Pancreas (tissue), 10 donors: ENCODE measurements at regions not wholly inside any gene's neighbourhood (a gene's known extent, or its start where the extent isn't known, plus 50 kb on each side); places are given as distances from the start of the nearest gene placed in this dataset.

ENCODE experiments used
- ATAC-seq, 4 donors: fragments of 200-7000 bp; cut with Tn5 transposase; one replicate each; pipeline versions ENCODE4 v1.8.0 to v1.9.1; 2020; ENCODE audit warnings: mild to moderate bottlenecking in 4 of 4, moderate library complexity in 4 of 4
- DNase-seq, 6 donors: peaks; one replicate each; pipeline ENCODE4 v3.0.0-alpha.2; 2020
- FAIRE-seq: peaks from 2 replicates; lab custom pipeline; 2012; peaks lifted over from hg19 to GRCh38; lab: Jason Lieb, UNC
- H3K27ac ChIP-seq, 4 donors: fragments of 200-600 bp; sonication (generic); 1 replicate in 3 of 4; 2 replicates in 1 of 4; pipeline versions ENCODE4 v1.5.0 to v1.8.0; 2020
- H3K27me3 ChIP-seq, 4 donors: fragments of 200-600 bp; one replicate each; pipeline ENCODE4 v1.8.0; 2021
- H3K36me3 ChIP-seq, 3 donors: fragments of 200-600 bp; sonication (generic) in 1 of 3; one replicate each; pipeline versions ENCODE4 v1.5.0 to v1.8.0; 2020 to 2021
- H3K4me1 ChIP-seq, 3 donors: fragments of 200-600 bp; one replicate each; pipeline ENCODE4 v1.8.0; 2021
- H3K4me3 ChIP-seq, 4 donors: fragments of 200-600 bp; sonication (generic) in 2 of 4; one replicate each; pipeline versions ENCODE4 v1.5.0 to v1.8.0; 2020 to 2021
- H3K9me3 ChIP-seq, 4 donors: fragments of 200-600 bp; one replicate each; pipeline ENCODE4 v1.8.0; 2021
- WGBS, 2 donors: extraction: QIAGEN DNeasy Blood & Tissue Kit; methylation state at CpG; one replicate each; pipeline ENCODE4 v1.1.7; 2013; 5-methylcytosine and 5-hydroxymethylcytosine counted together
- intact Hi-C, 3 donors: fragments of 100-400 bp; cut with DNase I; formaldehyde crosslinking; loops; one replicate each; pipeline versions ENCODE4 v1.11.1 to v1.14.2; 2022
- TF ChIP-seq, protein P1 (sequence below), 4 donors: fragments of 200-600 bp; sonication (generic) in 3 of 4; IDR thresholded peaks; one replicate each; pipeline versions ENCODE4 v1.5.0 to v1.8.0; 2021; ENCODE audit warnings: antibody characterized with exemption in 4 of 4
- donor health status: healthy with polysubstance abuse.
- donor health status: DM: no; HTN: no; CAD: no; lungs with moderate emphysema.
- donor health status: DM: no; HTN: no; CAD: no.
- donor health status: control.
- donor health status: control.
- donor health status: Bipolar disorder and iron deficiency.
- donor health status: DM: yes; HTN: yes; CAD: no.
- donor health status: DM: no; HTN: no; CAD: no.
- donor health status: DM: no; HTN: no; CAD: no.
- donor health status: DM: yes; HTN: yes; CAD: no.

- TF ChIP-seq, protein P1, sequence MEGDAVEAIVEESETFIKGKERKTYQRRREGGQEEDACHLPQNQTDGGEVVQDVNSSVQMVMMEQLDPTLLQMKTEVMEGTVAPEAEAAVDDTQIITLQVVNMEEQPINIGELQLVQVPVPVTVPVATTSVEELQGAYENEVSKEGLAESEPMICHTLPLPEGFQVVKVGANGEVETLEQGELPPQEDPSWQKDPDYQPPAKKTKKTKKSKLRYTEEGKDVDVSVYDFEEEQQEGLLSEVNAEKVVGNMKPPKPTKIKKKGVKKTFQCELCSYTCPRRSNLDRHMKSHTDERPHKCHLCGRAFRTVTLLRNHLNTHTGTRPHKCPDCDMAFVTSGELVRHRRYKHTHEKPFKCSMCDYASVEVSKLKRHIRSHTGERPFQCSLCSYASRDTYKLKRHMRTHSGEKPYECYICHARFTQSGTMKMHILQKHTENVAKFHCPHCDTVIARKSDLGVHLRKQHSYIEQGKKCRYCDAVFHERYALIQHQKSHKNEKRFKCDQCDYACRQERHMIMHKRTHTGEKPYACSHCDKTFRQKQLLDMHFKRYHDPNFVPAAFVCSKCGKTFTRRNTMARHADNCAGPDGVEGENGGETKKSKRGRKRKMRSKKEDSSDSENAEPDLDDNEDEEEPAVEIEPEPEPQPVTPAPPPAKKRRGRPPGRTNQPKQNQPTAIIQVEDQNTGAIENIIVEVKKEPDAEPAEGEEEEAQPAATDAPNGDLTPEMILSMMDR (IDR thresholded peaks at IDR 0.05), result no peak
- peaks cover 0 to 12% (median 0%) of the 10 kb centered on the region in 3 donors for H3K4me1 ChIP-seq
- H3K27ac ChIP-seq, result no peak overlapping the region
- WGBS, 2 donors, result 16 to 17% methylated on average over 17 of the region's 17 CpGs
- no peaks in the 10 kb centered on the region for H3K9me3 ChIP-seq
- intact Hi-C loops, result no loop called here
- no peaks in the 10 kb centered on the region for H3K36me3 ChIP-seq
- DNase-seq (no peak), FAIRE-seq (no peak), ATAC-seq (peak in 3 of 4 donors; percentile 37 to 66 (median 40))
- no peaks in the 10 kb centered on the region for H3K27me3 ChIP-seq
- H3K4me3 ChIP-seq, result no peak overlapping the region
These were observed 184.2 kb downstream of the ETS2 start for GRCh38 chr21:38989745-38990423.

DNA sequence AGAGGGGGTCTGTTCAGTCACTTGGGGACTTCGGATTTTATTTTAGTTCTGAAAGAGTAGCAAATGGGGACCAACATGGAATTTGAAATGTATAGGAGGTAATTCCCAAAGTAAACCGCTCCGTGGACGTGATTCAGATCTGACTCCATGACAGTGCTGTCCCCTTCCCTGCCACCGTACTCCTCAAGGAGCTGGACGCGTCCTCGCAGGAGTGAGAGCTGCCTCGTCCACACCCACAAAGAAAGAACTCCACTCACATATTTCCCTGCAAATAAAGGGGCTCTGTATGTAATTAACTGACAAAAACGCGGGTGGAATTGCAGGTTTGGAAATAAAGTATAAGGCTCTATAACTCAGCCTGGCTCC is 183.6 kb downstream of the ETS2 start:
- no peak for FAIRE-seq
- no peaks in the 10 kb centered on the region for H3K36me3 ChIP-seq
- 38 to 54% methylated on average over 11 of the region's 11 CpGs for WGBS, 2 donors
- H3K27me3 ChIP-seq, result no peaks in the 10 kb centered on the region
- TF ChIP-seq, protein P1 (IDR thresholded peaks at IDR 0.05), result no peak
- H3K4me3 ChIP-seq, result no peak overlapping the region
- no peaks in the 10 kb centered on the region for H3K9me3 ChIP-seq
- intact Hi-C loops, result no loop called here
- H3K4me1 ChIP-seq, result peaks cover 0 to 12% (median 0%) of the 10 kb centered on the region in 3 donors
- no peak overlapping the region for H3K27ac ChIP-seq
- DNase-seq, result no peak
- no peak for ATAC-seq

DNA sequence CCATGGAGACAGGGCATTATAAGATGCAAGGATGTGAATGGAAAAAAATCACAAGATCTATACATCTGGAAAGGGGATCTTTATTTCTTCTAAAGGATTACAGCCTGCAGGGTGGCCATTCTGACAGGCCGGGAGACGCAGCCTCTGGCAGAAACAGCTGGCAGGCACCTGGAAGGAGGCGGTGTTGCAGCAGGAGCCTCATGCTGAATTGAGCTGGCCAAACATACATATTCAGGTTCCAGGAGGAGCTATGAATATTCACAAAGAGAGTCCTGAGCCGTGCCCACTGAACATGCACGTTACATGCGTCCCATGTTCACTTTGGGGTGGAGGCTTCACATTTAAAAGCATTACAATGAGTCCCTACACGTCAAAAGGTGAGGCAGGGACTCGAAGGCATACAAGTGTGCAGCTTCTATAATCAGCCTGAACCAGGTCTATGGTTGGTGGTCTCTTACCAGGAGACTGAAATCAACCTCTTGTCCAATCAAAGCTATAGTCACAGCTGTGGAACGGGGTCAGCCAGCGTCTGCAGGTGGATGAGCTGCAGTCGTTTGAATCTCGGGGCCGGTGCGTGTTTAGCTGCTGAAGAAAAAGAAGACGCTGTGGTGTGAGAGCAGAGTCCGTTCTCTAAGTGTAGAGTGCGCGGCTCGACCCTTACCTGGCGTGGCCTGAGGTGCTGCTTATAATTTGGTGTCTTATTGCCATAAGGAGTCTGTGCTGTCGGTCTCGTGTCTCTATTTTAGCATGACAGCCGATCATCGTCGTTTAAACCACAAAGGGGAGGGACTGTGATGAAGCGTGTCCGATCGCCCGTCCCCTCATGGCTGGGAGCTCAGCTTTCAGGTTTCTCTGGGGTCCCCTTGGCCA is 183.0 kb downstream of the ETS2 start:
- no peaks in the 10 kb centered on the region for H3K36me3 ChIP-seq
- FAIRE-seq, result no peak
- TF ChIP-seq, protein P1 (IDR thresholded peaks at IDR 0.05), result no peak
- no peak for ATAC-seq
- WGBS, 2 donors, result 55 to 65% methylated on average over 29 of the region's 29 CpGs
- peaks cover 0 to 12% (median 0%) of the 10 kb centered on the region in 3 donors for H3K4me1 ChIP-seq
- no peak for DNase-seq
- H3K27me3 ChIP-seq, result no peaks in the 10 kb centered on the region
- intact Hi-C loops, result no loop called here
- no peaks in the 10 kb centered on the region for H3K9me3 ChIP-seq
- no peak overlapping the region for H3K4me3 ChIP-seq
- no peak overlapping the region for H3K27ac ChIP-seq

DNA sequence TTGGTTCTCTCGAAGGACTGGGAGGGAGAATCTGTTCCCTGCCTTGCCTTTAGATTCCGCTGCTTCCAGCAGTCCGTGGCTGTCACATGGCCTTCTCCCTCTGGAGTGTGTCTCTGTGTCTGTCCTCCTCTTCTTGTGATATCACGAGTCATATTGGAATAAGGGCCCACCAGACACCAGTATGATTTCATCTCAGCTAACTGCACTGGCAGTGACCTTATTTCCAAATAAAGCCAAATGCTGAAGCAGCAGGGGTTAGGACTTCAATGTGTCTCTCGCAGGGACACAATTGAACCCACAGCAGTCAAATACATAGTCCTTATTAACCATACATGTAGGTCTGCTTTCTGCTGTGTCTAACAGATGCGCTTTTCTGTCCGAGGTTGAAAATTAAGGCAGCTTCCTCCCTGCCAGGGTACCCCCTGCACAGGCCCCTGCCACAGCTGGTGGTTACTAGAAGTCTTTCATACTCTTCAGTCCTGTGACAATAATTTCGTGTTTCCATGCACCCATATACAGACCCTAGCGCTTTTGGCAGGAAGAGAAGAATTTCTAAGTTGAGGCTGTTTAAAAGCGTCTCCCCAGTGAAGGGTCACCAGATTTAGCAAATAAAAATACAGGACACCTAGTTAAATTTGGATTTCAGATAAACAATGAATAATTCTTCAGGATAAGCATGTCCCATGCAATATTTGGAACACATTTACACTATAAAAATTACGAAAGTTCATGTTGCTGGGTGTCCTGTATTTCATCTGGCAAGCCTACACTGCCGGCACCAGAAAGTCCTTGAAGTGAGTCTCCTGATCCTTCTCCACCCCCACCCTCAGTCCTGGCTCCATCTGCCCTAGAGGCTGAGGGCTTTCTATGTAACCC is 182.1 kb downstream of the ETS2 start:
- Histone ChIP-seq H3K9me3 (no peaks in the 10 kb centered on the region), H3K36me3 (no peaks in the 10 kb centered on the region), H3K4me1 (peaks cover 0 to 7% (median 0%) of the 10 kb centered on the region in 3 donors), H3K27ac (no peak overlapping the region), H3K27me3 (no peaks in the 10 kb centered on the region), H3K4me3 (no peak overlapping the region)
- 63 to 68% methylated on average over 12 of the region's 12 CpGs for WGBS, 2 donors
- intact Hi-C loops, result no loop called here
- TF ChIP-seq, protein P1 (IDR thresholded peaks at IDR 0.05), result no peak
- no peak for ATAC-seq
- FAIRE-seq, result no peak
- DNase-seq, result no peak
